Smooth muscle cell of the brain vasculature (primary cell): ENCODE measurements at regions not wholly inside any gene's neighbourhood (a gene's known extent, or its start where the extent isn't known, plus 50 kb on each side); places are given as distances from the start of the nearest gene placed in this dataset.
"Not testable (repeated sequence)": the region's sequence is repeated elsewhere in the genome, so short reads cannot be mapped to it uniquely, and the experiment has no call there.

Experiments
- DNase-seq: peaks from one replicate; pipeline ENCODE4 v3.0.0-alpha.2; 2012; ENCODE audit warnings: low read depth, low spot score

DNA sequence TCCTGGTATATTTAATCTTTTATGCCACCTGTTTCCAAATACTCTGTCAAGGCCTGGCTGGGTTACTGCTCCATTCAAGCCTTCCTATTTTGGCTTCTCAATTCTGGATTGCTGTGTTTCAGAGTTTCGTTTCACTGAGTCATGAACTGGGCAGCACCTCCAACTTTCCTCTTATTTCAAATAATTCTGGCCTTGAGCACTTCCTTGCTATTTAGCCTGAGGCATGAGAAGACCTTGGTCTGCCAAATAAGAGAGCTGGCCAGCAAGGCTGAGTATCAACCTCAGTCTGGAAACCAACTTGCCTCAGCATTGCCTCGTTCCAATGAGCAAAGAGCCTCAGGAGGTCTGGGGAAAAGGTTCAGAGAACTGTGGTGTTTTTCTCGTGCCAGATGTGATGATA is 66.6 kb downstream of the TNFAIP3 start:
- no peak for DNase-seq

DNA sequence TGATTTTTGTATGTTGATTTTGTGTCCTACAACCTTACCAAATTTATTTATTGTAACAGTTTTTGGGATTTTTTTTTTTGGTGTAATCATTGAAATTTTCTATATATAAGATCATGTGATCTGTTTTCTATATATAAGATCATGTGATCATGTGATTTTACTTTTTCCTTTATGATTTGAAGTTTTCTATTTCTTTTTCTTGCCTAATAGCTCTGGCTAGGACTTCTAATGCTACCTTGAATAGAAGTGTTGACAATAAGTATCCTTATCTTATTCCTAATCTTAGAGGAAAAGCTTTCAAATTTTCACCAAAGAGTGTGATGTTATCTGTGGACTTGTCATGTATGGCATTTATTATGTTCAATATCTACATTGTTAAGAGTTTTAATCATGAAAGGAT is 69.7 kb downstream of the TNFAIP3 start:
- DNase-seq = no peak

DNA sequence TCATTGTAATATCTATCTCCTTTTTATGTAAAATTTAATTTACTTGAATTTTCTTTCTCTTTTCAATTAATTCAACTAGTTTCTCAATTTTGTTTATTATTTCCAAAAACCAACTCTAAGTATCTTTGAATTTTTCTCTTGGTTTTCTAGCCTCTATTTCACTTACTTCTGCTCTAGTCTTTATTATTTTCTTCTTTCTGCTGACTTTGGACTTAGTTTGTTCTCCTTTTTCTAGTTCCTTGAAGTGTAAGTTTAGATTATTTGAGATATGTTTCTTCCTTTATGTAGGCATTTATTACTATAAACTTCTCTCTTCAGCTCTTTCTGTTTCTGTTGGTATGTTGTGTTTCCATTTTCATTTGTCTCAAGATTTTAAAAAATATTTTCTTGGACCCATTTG is 70.8 kb downstream of the TNFAIP3 start:
- no peak for DNase-seq

DNA sequence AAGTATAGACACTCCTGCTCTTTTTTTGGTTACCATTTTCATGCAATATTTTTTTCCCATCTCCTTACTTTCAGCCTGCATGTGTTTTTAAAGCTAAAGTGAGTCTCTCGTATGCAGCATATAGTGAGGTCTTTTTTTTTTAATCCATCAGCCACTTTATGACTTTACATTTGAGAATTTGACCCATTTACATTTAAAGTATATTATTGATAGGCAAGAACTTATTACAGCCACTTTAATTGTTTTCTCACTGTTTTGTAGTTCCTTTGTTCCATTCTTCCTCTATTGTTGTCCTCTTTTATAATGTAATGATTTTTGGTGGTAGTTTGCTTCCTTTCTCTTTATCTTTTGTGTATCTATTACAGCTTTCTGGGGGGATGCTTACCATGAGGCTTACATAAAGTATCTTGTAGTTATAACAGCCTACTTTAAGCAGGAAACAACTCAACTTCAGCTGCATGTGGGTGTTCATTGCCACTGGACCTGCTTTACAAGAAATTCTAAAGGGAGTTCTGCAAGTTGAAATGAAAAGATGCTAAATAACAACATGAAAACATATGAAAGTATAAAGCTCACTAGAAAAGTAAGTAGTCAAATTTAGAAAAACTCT is 71.8 kb downstream of the TNFAIP3 start:
- no peak for DNase-seq

DNA sequence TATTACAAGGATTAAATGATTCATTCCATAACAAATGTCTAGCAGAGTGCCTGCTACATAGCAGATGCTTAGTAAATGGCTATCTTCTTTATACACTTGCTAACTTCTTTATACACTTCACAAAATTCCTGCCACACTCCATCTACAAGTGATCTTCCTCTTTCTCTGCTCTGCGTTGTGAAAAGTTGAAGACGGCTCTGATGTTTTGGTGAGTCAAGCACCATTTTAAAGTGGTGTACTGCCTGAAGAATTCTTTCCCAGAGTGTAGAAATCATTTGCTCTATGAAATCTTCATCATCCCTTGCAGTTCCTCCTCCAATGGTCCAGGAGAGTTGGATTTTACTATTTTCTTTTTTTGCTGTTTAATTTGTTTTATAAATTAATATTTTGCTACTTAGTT is 74.9 kb downstream of the TNFAIP3 start:
- no peak for DNase-seq

DNA sequence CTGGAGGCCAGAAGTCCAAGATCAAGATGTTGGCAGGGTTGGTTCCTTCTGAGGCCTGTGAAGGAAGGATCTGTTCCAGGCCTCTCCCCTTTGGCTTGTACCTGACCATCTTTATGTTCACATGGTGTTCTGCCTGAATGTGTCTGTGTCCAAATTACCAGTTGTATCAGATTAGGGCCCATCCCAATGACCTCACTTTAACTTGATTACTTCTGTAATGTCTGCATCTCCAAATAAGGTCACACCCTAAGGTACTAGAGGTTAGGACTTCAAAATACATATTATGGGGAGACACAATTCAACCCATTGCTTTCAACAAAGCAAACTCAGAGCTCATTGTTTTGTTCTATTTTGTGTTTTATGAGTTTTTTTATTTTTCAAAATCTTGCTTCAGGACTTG is 75.7 kb downstream of the TNFAIP3 start:
- no peak for DNase-seq

DNA sequence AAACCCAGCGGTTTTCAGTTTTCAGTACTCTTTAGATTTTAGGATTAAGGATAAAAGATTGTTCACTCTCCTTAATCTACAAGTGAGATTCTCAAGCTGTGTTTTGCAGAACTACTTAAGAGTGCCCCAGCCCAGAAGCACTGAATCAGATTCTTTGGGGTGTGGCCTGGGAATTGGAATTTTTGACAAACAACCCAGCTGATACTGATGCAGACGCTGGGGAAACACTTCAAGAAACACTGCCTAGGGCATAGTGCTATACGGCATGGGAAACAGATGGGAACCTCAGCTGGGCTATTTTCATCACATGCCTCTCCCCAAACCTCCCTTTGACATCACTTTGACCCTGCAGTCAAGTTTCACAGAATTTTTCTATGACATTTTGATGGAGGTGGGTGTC is 77.3 kb downstream of the TNFAIP3 start:
- DNase-seq = not testable (repeated sequence)

DNA sequence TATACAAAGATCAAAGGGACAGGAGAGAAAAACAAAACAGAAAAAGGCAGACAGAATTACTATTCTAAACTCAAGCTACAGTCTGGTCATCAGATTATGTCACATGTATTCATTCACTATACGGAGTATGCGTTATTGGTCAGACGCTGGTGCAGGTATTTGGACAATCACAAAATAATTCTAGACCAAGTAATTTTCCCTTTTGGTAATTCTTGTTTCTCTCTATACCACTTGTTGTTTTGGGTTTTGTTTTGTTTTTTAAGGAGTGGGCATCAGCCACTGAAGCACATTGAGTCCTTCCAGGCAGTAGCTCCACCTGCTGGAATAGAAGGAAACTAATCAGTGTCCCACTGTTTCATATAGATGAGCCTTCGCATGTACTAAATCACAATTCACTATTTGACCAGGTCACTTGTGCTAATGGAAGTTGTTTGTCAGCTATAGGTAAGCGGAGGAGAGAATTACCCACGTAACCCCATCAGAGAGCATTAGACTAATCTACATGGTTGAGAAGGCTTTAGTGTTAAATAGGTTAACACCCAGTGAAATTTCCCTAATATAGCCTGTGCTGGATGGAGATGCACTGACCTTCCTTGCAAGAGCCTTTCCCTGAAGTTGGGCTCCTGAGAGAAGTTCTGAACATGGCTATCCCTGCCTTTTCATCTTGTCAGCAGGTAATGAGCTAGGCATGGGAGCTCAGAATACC is 77.9 kb downstream of the TNFAIP3 start:
- DNase-seq = no peak

DNA sequence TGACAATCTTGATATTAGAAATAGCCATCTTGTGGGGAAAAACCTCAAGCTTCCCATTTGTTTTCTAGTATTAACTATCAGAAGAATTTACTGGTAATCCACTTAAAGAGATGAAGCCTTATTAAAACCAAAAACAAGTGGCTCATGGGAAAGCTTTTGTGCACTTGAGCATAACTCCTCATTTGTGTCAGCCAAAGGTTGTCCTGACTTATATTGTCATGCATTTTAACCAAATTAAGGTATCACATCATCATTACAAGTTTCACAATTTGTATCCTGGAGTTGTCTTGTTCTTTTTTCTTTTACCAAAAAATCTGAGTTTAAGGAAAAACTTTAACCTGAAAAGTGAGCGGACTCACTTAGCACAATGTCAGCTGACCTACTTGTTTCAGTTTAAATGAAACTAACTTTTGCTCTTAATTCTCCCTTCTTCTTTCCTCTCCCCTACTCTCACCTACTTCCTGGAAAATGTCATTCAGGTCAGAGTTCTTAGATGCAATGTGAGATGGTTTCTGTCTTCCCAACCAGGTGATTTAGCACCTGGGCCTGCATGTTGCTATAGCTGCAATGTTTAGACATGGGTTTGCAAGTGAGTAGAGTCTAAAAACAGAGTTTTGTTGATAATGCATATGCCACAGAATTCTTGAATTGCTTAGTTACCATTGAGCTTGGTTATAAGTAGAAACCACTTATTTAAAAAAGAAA is 82.8 kb downstream of the TNFAIP3 start:
- no peak for DNase-seq

DNA sequence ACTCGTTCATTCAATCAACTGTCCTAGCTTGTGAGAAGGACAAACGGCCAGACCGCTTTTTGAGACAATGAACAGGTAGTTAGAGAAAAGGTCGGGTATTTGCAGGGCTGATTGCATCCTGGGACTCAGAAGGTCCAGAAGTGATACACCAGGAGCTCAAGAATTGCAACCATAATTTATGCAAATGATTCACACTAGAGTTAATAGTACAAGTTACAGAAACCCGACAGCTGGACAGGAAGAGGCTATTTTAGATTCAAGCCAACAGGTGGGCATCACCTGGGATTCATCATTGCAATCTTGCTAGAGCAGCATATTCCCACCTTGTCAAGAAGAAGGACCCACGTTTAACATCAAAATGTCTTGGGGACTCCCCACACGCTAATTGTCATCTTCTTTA is 83.5 kb downstream of the TNFAIP3 start:
- no peak for DNase-seq

DNA sequence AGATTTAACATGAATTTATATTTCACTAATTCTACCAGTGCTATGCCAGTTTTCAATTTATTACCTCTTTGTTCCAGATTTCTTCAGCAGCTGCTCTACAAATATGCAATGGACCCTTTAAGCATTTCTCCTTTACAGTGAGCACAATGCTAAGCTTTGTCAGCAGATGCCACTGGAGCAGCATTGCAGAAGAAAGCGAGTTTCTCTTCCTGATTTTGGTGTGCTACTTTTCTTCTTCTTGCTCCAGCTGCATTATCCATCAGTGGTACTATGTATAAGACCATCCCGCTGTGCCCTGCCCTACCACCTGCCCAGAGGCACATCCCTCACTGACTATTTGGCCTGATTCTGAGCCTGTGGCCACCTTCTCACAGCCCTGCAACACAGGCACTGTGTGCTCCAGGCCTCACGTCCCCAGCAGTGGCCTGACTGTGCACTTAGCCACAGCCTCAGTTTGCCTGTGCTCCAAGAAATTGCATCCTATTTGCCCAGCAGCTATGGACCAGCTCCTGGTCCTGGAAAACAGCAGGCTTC is 84.1 kb downstream of the TNFAIP3 start:
- no peak for DNase-seq

DNA sequence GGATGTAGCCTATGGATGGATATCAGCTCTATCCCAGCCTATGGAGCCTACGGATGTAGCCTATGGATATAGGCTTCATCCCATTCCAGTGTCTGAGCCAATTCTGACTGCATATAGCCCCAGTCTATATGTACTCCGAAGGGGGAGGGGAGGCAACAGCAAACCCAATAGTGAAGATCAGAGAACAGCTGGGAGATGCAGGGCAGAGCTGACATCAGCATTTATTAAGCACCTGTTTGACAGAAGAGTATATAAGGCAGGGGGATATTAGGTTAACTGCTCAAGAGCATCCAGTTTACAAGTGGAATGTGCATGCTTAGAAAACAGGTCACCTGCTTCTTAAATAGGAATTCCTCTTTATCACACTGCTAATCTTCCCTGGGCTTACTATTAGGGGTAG is 85.2 kb downstream of the TNFAIP3 start:
- no peak for DNase-seq

DNA sequence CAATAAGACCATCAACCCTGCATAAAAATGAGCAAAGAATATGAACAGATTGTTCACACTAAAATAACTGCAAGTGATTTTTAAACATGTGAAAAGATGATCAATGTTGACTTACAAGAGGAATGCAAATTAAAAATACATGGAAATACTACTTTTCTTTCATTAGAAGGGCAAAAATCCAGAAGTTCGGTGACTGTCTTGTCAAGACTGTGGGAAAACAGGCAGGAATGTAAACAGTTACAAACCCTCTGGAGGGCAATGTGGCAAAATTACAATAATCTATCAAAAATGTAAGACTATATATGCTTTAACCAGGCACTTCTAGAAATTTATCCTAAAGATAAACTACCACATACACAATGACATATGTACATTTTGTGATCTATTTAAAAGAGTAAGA is 86.7 kb downstream of the TNFAIP3 start:
- no peak for DNase-seq

DNA sequence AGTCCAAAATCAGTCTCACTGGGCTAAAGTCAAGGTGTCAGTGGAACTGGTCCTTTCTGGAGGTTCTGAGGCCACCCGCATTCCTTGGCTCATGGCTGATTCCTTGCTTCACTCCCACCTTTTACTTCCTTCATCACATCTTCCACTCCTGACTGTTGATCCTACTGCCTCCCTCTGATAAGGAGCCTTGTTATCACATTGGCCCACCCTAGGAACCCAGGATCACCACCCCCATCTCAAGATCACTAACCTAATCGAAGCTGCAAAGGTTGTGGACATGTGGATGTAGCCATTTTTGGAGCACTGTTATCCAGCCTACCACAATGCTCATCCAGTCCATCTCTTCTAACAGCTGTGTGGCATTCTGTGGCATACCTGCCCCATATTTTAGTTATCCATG is 87.2 kb downstream of the TNFAIP3 start:
- no peak for DNase-seq

DNA sequence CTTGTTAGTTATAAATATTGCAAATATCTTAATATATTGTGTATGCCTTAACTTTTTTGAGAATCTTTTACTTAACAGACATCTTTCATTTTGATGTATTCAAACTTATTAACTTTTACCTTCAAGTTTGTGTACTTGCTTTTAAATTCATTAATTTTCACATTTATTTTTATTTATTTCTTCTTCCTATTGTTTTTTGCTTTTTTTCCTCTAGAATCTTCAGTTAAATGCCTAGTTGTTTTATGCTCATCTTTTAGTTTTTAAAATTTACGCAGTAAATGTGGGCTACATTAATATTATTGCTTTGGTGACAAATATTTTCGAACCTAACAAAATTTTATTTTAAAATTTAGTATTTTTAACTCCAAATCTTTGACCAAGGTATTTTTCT is 89.0 kb downstream of the TNFAIP3 start:
- DNase-seq = no peak

DNA sequence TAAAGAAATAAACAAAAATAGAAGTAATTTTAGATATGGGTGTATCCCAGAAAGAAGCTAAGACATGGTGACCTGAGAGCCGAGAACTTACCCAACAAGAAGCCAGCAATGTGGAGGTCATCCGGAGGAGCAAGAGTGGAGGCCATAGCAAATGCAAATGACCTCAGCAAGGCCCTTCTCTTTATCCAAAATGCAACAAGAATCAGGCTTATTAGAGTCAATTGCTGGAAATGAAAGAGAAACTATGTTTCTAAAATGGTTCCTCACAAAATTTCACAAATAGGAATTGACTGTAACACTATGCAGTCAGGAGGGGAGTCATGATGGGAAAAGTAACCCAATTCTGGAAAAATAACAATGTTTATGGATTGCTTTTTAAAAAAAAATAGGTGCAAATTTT is 90.4 kb downstream of the TNFAIP3 start:
- no peak for DNase-seq

DNA sequence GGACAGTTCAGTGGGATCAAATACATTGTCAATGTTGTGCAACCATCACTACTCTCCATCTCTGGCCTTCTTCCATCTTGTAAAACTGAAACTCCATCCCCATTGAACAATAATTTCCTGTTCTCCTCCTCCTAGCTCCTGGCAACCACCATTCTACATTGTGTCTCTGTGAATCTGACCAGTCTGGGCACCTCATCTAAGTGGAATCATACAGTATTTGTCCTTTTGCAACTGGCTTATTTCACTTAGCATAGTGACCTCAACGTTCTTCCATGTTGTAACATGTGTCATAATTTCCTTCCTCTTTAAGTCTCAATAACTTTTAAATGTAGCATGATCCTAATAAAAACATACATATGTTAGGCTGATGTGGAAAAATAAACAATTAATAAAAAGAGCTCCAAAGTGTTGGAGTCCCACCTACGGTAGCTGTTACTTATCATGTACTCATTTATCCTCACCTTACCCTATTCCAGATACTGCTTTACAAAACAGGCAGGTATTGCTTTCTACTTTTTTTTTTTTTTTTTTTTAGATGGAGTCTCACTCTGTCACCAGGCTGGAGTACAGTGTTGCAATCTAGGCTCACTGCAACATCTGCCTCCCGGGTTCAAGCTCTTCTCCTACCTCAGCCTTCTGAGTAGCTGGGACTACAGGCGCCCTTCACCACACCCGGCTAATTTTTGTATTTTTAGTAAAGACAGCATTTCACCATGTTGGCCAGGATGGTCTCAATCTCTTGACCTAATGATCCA is 91.9 kb downstream of the TNFAIP3 start:
- DNase-seq = no peak

DNA sequence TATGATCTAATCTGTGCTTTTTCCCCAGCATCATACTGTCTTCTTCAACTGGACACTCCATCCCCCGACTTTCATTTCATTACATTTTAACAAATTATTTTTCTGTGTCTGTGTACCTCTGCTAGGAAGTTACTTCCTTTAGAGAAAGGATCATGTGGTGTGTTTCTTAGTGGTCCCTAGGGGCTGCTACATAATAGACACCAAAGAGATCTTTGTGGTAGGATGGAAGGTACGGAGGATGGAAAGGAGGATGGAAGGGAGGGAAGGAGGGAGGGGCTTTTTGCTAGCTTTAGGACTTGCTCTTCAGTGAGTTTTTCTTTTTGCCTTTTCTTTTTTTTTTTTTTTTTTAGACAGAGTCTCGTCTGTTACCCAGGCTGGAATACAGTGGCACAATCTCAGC is 95.7 kb downstream of the TNFAIP3 start:
- DNase-seq = no peak

DNA sequence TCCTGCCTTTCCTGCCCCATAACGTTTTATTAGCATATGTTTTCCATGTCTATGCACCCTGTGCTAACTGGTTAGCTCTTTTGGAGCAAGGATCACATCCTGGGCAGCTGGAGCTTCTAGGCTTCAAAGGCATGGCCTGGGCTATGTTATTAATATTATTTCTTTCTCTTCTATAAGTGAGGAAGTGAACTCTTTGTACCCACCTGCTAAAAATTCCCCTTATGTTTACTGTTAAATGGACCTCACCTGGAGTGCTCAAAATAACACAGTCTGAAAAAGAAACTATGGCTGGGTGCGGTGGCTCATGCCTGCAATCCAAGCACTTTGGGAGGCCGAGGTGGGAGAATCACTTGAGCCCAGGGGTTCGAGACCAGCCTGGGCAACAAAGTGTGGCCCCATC is 97.8 kb downstream of the TNFAIP3 start:
- no peak for DNase-seq

DNA sequence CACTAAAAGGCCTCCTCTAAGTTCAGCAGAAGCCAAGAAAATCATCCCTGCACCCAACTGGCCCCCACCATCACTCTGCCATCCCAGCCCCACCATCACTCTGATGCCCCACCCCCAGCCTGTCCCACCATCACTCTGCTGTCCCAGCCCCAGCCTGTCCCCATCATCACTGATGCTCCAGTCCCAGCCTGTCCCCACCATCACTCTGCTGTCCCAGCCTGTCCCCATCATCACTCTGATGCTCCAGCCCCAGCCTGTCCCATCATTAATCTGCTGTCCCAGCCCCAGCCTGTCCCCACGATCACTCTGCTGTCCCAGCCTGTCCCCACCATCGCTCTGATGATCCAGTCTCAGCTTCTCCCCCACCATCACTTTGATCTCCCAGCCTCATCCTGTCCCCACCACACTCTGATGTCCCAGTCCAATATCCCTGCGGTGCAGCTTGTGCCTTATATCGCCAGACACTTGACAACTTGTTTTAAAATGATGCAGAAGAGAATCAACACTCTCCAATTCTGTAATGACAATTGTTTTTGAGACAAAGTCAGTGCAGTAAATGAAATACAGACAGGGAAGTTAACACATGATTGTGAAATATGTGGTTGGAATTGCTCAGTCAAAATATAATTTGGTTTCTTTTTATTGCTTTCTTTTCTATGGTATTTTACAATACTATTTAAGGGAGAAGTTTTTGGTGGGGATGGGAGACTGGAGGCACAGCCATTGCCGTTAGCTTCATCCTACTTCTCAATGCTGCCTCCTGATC is 100.8 kb downstream of the TNFAIP3 start:
- no peak for DNase-seq

DNA sequence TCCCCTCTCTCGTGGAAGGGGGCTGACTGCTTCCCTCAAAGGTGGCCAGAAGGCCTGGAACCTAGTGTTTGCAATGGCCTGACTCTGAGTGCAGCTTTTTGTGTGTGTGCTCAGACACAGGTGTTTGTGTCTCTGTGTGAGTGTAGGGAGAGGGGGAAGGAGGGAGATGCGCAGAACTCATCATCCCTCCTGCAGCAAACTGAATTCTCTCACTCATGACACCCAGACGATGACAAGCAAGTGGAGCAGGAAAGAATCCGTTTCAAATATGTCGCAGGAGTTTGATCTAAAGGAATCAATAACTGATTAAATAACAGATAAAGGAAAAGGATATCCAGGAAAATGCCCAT is 101.4 kb downstream of the TNFAIP3 start:
- DNase-seq = no peak

DNA sequence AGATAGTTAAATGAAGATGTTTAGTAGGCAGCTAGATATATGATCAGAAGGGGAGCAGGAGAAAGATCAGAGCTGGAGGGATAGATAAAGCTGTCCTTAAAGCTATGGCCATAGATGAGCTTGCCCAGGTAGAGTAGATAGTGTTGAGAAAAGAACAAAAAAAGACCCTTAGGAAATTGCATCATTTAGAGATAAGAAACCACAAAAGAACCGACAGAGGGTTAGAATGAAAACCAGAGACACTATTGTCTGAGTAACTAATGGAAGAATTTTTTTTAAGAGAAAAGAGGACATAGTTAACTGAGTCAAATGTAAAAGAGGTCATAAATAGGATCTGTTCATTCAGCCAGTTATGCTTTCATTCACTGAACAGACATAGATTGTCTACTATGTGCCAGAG is 101.8 kb downstream of the TNFAIP3 start:
- DNase-seq = no peak
